ENCODE measurements at regions not wholly inside any gene's neighbourhood (a gene's known extent, or its start where the extent isn't known, plus 50 kb on each side); places are given as distances from the start of the nearest gene placed in this dataset.

GRCh38 chr22:48643066-48643731, 1184.5 kb downstream of the BRD1 start:
- TF ChIP-seq POLR2A (IDR thresholded peaks at IDR 0.05), result no peak
- TF ChIP-seq CTCF (IDR thresholded peaks at IDR 0.05), result no peak

Data from tibial nerve (tissue), 3 donors.